Activated naive CD4-positive, alpha-beta T cell treated with anti-CD3 and anti-CD28 coated beads for 36 hours (primary cell): ENCODE measurements at regions not wholly inside any gene's neighbourhood (a gene's known extent, or its start where the extent isn't known, plus 50 kb on each side); places are given as distances from the start of the nearest gene placed in this dataset.
"Not testable (repeated sequence)": the region's sequence is repeated elsewhere in the genome, so short reads cannot be mapped to it uniquely, and the experiment has no call there.

Experiments
- CTCF ChIA-PET: fragments of 350-600 bp; sonication (Branson Sonifier 250); formaldehyde crosslinking; loops from one replicate; lab custom pipeline; 2021; ENCODE audit warnings: antibody characterized with exemption; lab: Charles Lee
- DNase-seq: peaks from one replicate; pipeline ENCODE4 v3.0.0-alpha.2; 2020
- H3K27ac Mint-ChIP-seq: one replicate; pipeline ENCODE4 v1.8.0; 2021; ENCODE audit warnings: mild to moderate bottlenecking, mixed read lengths
- H3K27me3 Mint-ChIP-seq: one replicate; pipeline ENCODE4 v1.8.0; 2021; ENCODE audit warnings: low read depth, mixed read lengths
- H3K36me3 Mint-ChIP-seq: one replicate; pipeline ENCODE4 v1.8.0; 2021; ENCODE audit warnings: low read depth, mixed read lengths
- H3K4me1 Mint-ChIP-seq: one replicate; pipeline ENCODE4 v1.8.0; 2021; ENCODE audit warnings: low read depth, mixed read lengths
- H3K4me3 Mint-ChIP-seq: one replicate; pipeline ENCODE4 v1.8.0; 2021; ENCODE audit warnings: mild to moderate bottlenecking, moderate library complexity, mixed read lengths
- H3K9me3 Mint-ChIP-seq: one replicate; pipeline ENCODE4 v1.8.0; 2021; ENCODE audit warnings: mixed read lengths
- intact Hi-C: fragments of 100-400 bp; cut with micrococcal nuclease; formaldehyde crosslinking; loops from one replicate; pipeline ENCODE4 v1.15.1; 2023

GRCh38 chr12:86729739-86730138 is 473.5 kb upstream of the MGAT4C start:
- DNase-seq: no peak
- H3K4me3 Mint-ChIP-seq: no peak overlapping the region
- H3K36me3 Mint-ChIP-seq: no peaks in the 10 kb centered on the region
- intact Hi-C loops: no loop called here
- H3K27ac Mint-ChIP-seq: no peak overlapping the region
- CTCF ChIA-PET: no interaction called here
- peaks cover 3% of the 10 kb centered on the region for H3K9me3 Mint-ChIP-seq
- H3K4me1 Mint-ChIP-seq: no peaks in the 10 kb centered on the region
- no peaks in the 10 kb centered on the region for H3K27me3 Mint-ChIP-seq

GRCh38 chr12:86727160-86727559 is 471.0 kb upstream of the MGAT4C start:
- no peaks in the 10 kb centered on the region for H3K27me3 Mint-ChIP-seq
- intact Hi-C loops: no loop called here
- peaks cover 1% of the 10 kb centered on the region for H3K9me3 Mint-ChIP-seq
- CTCF ChIA-PET: interaction anchor here (0.6 kb wide), 1 partner anchor 31 kb away, joined by 3 read pairs; no protein-coding TSS in a partner anchor
- H3K27ac Mint-ChIP-seq: no peak overlapping the region
- DNase-seq: no peak
- H3K36me3 Mint-ChIP-seq: no peaks in the 10 kb centered on the region
- no peaks in the 10 kb centered on the region for H3K4me1 Mint-ChIP-seq
- H3K4me3 Mint-ChIP-seq: no peak overlapping the region

- Mint-ChIP-seq H3K4me3 (no peak overlapping the region), H3K27me3 (no peaks in the 10 kb centered on the region), H3K9me3 (peaks cover 1% of the 10 kb centered on the region), H3K36me3 (no peaks in the 10 kb centered on the region), H3K4me1 (no peaks in the 10 kb centered on the region), H3K27ac (no peak overlapping the region)
- DNase-seq: no peak
- intact Hi-C loops: no loop called here
- CTCF ChIA-PET: no interaction called here
Observed at GRCh38 chr12:86724716-86725115, 468.5 kb upstream of the MGAT4C start.

GRCh38 chr12:86723326-86723725 is 467.1 kb upstream of the MGAT4C start:
- CTCF ChIA-PET: no interaction called here
- intact Hi-C loops: no loop called here
- Mint-ChIP-seq H3K4me1 (no peaks in the 10 kb centered on the region), H3K36me3 (no peaks in the 10 kb centered on the region), H3K27ac (no peak overlapping the region), H3K9me3 (peaks cover 1% of the 10 kb centered on the region), H3K27me3 (no peaks in the 10 kb centered on the region), H3K4me3 (no peak overlapping the region)
- DNase-seq: no peak

- H3K36me3 Mint-ChIP-seq: no peaks in the 10 kb centered on the region
- CTCF ChIA-PET: no interaction called here
- no peak overlapping the region for H3K4me3 Mint-ChIP-seq
- DNase-seq: no peak
- intact Hi-C loops: no loop called here
- no peaks in the 10 kb centered on the region for H3K27me3 Mint-ChIP-seq
- peaks cover 1% of the 10 kb centered on the region for H3K9me3 Mint-ChIP-seq
- H3K27ac Mint-ChIP-seq: no peak overlapping the region
- no peaks in the 10 kb centered on the region for H3K4me1 Mint-ChIP-seq
Observed at GRCh38 chr12:86721713-86722397, 465.7 kb upstream of the MGAT4C start.

GRCh38 chr12:86719381-86719780 is 463.2 kb upstream of the MGAT4C start:
- Mint-ChIP-seq H3K27ac (no peak overlapping the region), H3K4me1 (no peaks in the 10 kb centered on the region), H3K4me3 (no peak overlapping the region), H3K27me3 (no peaks in the 10 kb centered on the region), H3K9me3 (no peaks in the 10 kb centered on the region), H3K36me3 (no peaks in the 10 kb centered on the region)
- no peak for DNase-seq
- intact Hi-C loops: no loop called here
- CTCF ChIA-PET: no interaction called here

- no peak for DNase-seq
- CTCF ChIA-PET: no interaction called here
- H3K27ac Mint-ChIP-seq: no peak overlapping the region
- peaks cover 15% of the 10 kb centered on the region for H3K9me3 Mint-ChIP-seq
- no peaks in the 10 kb centered on the region for H3K4me1 Mint-ChIP-seq
- H3K4me3 Mint-ChIP-seq: no peak overlapping the region
- H3K27me3 Mint-ChIP-seq: no peaks in the 10 kb centered on the region
- intact Hi-C loops: no loop called here
- no peaks in the 10 kb centered on the region for H3K36me3 Mint-ChIP-seq
Observed at GRCh38 chr12:86713121-86713520, 456.9 kb upstream of the MGAT4C start.

GRCh38 chr12:86712425-86712843 is 456.2 kb upstream of the MGAT4C start:
- intact Hi-C loops: no loop called here
- H3K4me1 Mint-ChIP-seq: no peaks in the 10 kb centered on the region
- no peak overlapping the region for H3K4me3 Mint-ChIP-seq
- no peak for DNase-seq
- peaks cover 15% of the 10 kb centered on the region for H3K9me3 Mint-ChIP-seq
- H3K36me3 Mint-ChIP-seq: no peaks in the 10 kb centered on the region
- H3K27me3 Mint-ChIP-seq: no peaks in the 10 kb centered on the region
- CTCF ChIA-PET: no interaction called here
- H3K27ac Mint-ChIP-seq: no peak overlapping the region

- no peak overlapping the region for H3K27ac Mint-ChIP-seq
- H3K4me3 Mint-ChIP-seq: no peak overlapping the region
- intact Hi-C loops: no loop called here
- no peak for DNase-seq
- CTCF ChIA-PET: no interaction called here
- no peaks in the 10 kb centered on the region for H3K4me1 Mint-ChIP-seq
- no peaks in the 10 kb centered on the region for H3K36me3 Mint-ChIP-seq
- no peaks in the 10 kb centered on the region for H3K27me3 Mint-ChIP-seq
- H3K9me3 Mint-ChIP-seq: peaks cover 21% of the 10 kb centered on the region
Observed at GRCh38 chr12:86711731-86712130, 455.5 kb upstream of the MGAT4C start.

- H3K36me3 Mint-ChIP-seq: no peaks in the 10 kb centered on the region
- no peak for DNase-seq
- H3K4me3 Mint-ChIP-seq: no peak overlapping the region
- H3K9me3 Mint-ChIP-seq: peaks cover 21% of the 10 kb centered on the region
- CTCF ChIA-PET: no interaction called here
- H3K4me1 Mint-ChIP-seq: no peaks in the 10 kb centered on the region
- intact Hi-C loops: no loop called here
- H3K27ac Mint-ChIP-seq: no peak overlapping the region
- no peaks in the 10 kb centered on the region for H3K27me3 Mint-ChIP-seq
Observed at GRCh38 chr12:86710109-86710508, 453.9 kb upstream of the MGAT4C start.

- intact Hi-C loops, H3K4me3 Mint-ChIP-seq, CTCF ChIA-PET, H3K27ac Mint-ChIP-seq, H3K4me1 Mint-ChIP-seq, DNase-seq, H3K36me3 Mint-ChIP-seq, H3K27me3 Mint-ChIP-seq: not testable (repeated sequence)
- H3K9me3 Mint-ChIP-seq: peaks cover 21% of the 10 kb centered on the region
Observed at GRCh38 chr12:86709017-86709416, 452.8 kb upstream of the MGAT4C start.

GRCh38 chr12:86698641-86698980 is 442.4 kb upstream of the MGAT4C start:
- no peak overlapping the region for H3K4me3 Mint-ChIP-seq
- H3K36me3 Mint-ChIP-seq: no peaks in the 10 kb centered on the region
- DNase-seq: no peak
- intact Hi-C loops: no loop called here
- no peak overlapping the region for H3K27ac Mint-ChIP-seq
- H3K9me3 Mint-ChIP-seq: no peaks in the 10 kb centered on the region
- no peaks in the 10 kb centered on the region for H3K27me3 Mint-ChIP-seq
- H3K4me1 Mint-ChIP-seq: no peaks in the 10 kb centered on the region
- CTCF ChIA-PET: no interaction called here

- Mint-ChIP-seq H3K4me1 (no peaks in the 10 kb centered on the region), H3K36me3 (no peaks in the 10 kb centered on the region), H3K4me3 (no peak overlapping the region), H3K9me3 (no peaks in the 10 kb centered on the region), H3K27me3 (no peaks in the 10 kb centered on the region), H3K27ac (no peak overlapping the region)
- no peak for DNase-seq
- CTCF ChIA-PET: no interaction called here
- intact Hi-C loops: no loop called here
Observed at GRCh38 chr12:86697916-86698640, 441.9 kb upstream of the MGAT4C start.
